ENCODE measurements at regions not wholly inside any gene's neighbourhood (a gene's known extent, or its start where the extent isn't known, plus 50 kb on each side); places are given as distances from the start of the nearest gene placed in this dataset.

DNA sequence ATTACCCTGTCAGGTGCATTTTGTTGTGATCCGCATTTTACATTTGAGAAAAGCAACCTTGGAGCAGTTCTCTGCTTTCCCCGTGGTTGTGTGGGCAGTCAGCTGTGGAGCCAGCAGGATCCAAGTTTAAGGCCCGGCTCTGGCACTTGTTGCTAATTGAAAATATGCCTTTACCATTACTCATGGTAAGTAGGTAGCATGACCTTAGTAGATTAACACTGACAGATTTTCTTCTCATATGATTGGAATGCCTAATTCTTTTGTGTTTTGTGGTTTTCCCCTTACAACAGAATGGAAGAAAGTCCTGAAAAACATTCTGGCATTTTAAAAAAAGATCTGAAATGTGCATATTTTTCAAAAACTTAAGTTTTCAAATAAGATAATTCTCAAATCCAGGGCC lies 246.5 kb upstream of the LRRN1 start:
- ChIA-PET POLR2A (no interaction called here), CTCF (no interaction called here)
- no peak for DNase-seq
- TF ChIP-seq EZH2 (IDR thresholded peaks at IDR 0.05; ENCODE audit: borderline replicate concordance, insufficient read depth, low read depth, low read length, poor library complexity, severe bottlenecking) (no peak), CTCF (IDR thresholded peaks at IDR 0.05) (no peak)
- Histone ChIP-seq H3K4me3 (ENCODE audit: control extremely low read depth in 1 of 5, extremely low read depth in 1 of 5, insufficient read depth in 1 of 5, low read depth in 2 of 5, low read length in 4 of 5) (no peak overlapping the region), H3K27ac (ENCODE audit: low read length in 2 of 2) (no peak overlapping the region), H3K9me3 (ENCODE audit: control extremely low read depth in 1 of 3, control insufficient read depth in 2 of 3, insufficient read depth in 1 of 3, low read length in 2 of 3) (no peaks in the 10 kb centered on the region), H2AFZ (ENCODE audit: insufficient read depth, low read depth, low read length, poor library complexity, severe bottlenecking) (no peak overlapping the region), H4K20me1 (ENCODE audit: control insufficient read depth, insufficient read depth, low read length, poor library complexity, severe bottlenecking) (no peaks in the 10 kb centered on the region), H3K27me3 (replicated peaks in 1 of 4; ENCODE audit: control extremely low read depth in 1 of 4, control insufficient read depth in 3 of 4, insufficient read depth in 4 of 4, low read length in 3 of 4) (no peaks in the 10 kb centered on the region), H3K79me2 (ENCODE audit: control insufficient read depth, insufficient read depth, low read length) (no peaks in the 10 kb centered on the region), H3K4me1 (ENCODE audit: control insufficient read depth in 2 of 2, insufficient read depth in 2 of 2, low read length in 2 of 2) (no peaks in the 10 kb centered on the region), H3K36me3 (replicated peaks in 1 of 2; ENCODE audit: control extremely low read depth in 1 of 2, control insufficient read depth in 1 of 2, extremely low read depth in 1 of 2, insufficient read depth in 2 of 2, low read length in 1 of 2) (no peaks in the 10 kb centered on the region), H3K4me2 (replicated peaks; ENCODE audit: low read depth, low read length, poor library complexity, severe bottlenecking) (no peak overlapping the region), H3K9ac (ENCODE audit: low read length) (no peak overlapping the region)
- H3K27me3 Mint-ChIP-seq, result no peaks in the 10 kb centered on the region
- H3K4me1 Mint-ChIP-seq, result no peaks in the 10 kb centered on the region
- H3K4me3 Mint-ChIP-seq, result no peak overlapping the region
- ATAC-seq (ENCODE audit: low read depth), result no peak
- H3K27ac Mint-ChIP-seq, result no peak overlapping the region
- H3K9me3 Mint-ChIP-seq (ENCODE audit: insufficient read depth), result peaks cover 2% of the 10 kb centered on the region
- 92% methylated on average over 2 of the region's 3 CpGs for WGBS (ENCODE audit: insufficient coverage)
- intact Hi-C loops (cut with micrococcal nuclease), result no loop called here

DNA sequence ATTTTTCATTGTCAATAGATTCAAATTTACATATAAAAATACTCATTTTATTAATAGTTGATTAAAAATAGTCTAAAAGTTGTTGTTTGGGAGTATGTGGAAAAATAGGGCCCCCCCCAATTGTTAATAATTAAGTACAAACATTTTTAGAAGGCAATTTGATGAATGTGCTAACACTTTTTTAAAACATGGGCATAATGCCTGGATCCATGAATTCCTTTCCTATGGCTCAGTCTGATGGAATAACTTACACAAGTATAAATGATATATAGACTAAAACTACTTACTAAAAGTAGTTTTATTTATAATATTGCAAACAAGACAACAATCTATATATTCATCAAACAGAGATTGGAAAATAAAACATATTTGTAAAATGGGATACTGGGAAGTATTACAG lies 247.2 kb upstream of the LRRN1 start:
- Histone ChIP-seq H4K20me1 (ENCODE audit: control insufficient read depth, insufficient read depth, low read length, poor library complexity, severe bottlenecking) (no peaks in the 10 kb centered on the region), H3K27ac (ENCODE audit: low read length in 2 of 2) (no peak overlapping the region), H3K9ac (ENCODE audit: low read length) (no peak overlapping the region), H3K4me2 (replicated peaks; ENCODE audit: low read depth, low read length, poor library complexity, severe bottlenecking) (no peak overlapping the region), H2AFZ (ENCODE audit: insufficient read depth, low read depth, low read length, poor library complexity, severe bottlenecking) (no peak overlapping the region), H3K9me3 (ENCODE audit: control extremely low read depth in 1 of 3, control insufficient read depth in 2 of 3, insufficient read depth in 1 of 3, low read length in 2 of 3) (no peaks in the 10 kb centered on the region), H3K79me2 (ENCODE audit: control insufficient read depth, insufficient read depth, low read length) (no peaks in the 10 kb centered on the region), H3K4me3 (ENCODE audit: control extremely low read depth in 1 of 5, extremely low read depth in 1 of 5, insufficient read depth in 1 of 5, low read depth in 2 of 5, low read length in 4 of 5) (no peak overlapping the region), H3K27me3 (replicated peaks in 1 of 4; ENCODE audit: control extremely low read depth in 1 of 4, control insufficient read depth in 3 of 4, insufficient read depth in 4 of 4, low read length in 3 of 4) (no peaks in the 10 kb centered on the region), H3K4me1 (ENCODE audit: control insufficient read depth in 2 of 2, insufficient read depth in 2 of 2, low read length in 2 of 2) (no peaks in the 10 kb centered on the region), H3K36me3 (replicated peaks in 1 of 2; ENCODE audit: control extremely low read depth in 1 of 2, control insufficient read depth in 1 of 2, extremely low read depth in 1 of 2, insufficient read depth in 2 of 2, low read length in 1 of 2) (no peaks in the 10 kb centered on the region)
- no peak for TF ChIP-seq EZH2 (IDR thresholded peaks at IDR 0.05; ENCODE audit: borderline replicate concordance, insufficient read depth, low read depth, low read length, poor library complexity, severe bottlenecking)
- no peak for TF ChIP-seq CTCF (IDR thresholded peaks at IDR 0.05)
- DNase-seq (no peak), ATAC-seq (ENCODE audit: low read depth) (no peak)
- Mint-ChIP-seq H3K4me3 (no peak overlapping the region), H3K27ac (no peak overlapping the region), H3K9me3 (ENCODE audit: insufficient read depth) (peaks cover 2% of the 10 kb centered on the region), H3K27me3 (no peaks in the 10 kb centered on the region), H3K4me1 (no peaks in the 10 kb centered on the region)
- ChIA-PET CTCF (no interaction called here), POLR2A (no interaction called here)
- intact Hi-C loops (cut with micrococcal nuclease), result no loop called here

Data from B cell (primary cell).